Brain pericyte (primary cell): ENCODE measurements at regions not wholly inside any gene's neighbourhood (a gene's known extent, or its start where the extent isn't known, plus 50 kb on each side); places are given as distances from the start of the nearest gene placed in this dataset.
"Not testable (repeated sequence)": the region's sequence is repeated elsewhere in the genome, so short reads cannot be mapped to it uniquely, and the experiment has no call there.

Experiments
- DNase-seq: peaks from one replicate; pipeline ENCODE4 v3.0.0-alpha.2; 2012; ENCODE audit warnings: low read depth, low spot score

- no peak for DNase-seq
Measured at GRCh38 chr12:59405992-59406391, 189.8 kb upstream of the SLC16A7 start.

GRCh38 chr12:59404109-59404650 is 191.6 kb upstream of the SLC16A7 start:
- no peak for DNase-seq

- DNase-seq: peak; percentile 45
Measured at GRCh38 chr12:59403259-59403932, 192.4 kb upstream of the SLC16A7 start.

GRCh38 chr12:59401862-59402261 is 194.0 kb upstream of the SLC16A7 start:
- no peak for DNase-seq

GRCh38 chr12:59398164-59398563 is 197.7 kb upstream of the SLC16A7 start:
- no peak for DNase-seq

- no peak for DNase-seq
Measured at GRCh38 chr12:59396919-59397318, 198.9 kb upstream of the SLC16A7 start.

- no peak for DNase-seq
Measured at GRCh38 chr12:59396519-59396918, 199.3 kb upstream of the SLC16A7 start.

- not testable (repeated sequence) for DNase-seq
Measured at GRCh38 chr12:59395310-59395709, 200.5 kb upstream of the SLC16A7 start.

- DNase-seq: no peak
Measured at GRCh38 chr12:59393506-59393905, 202.3 kb upstream of the SLC16A7 start.

GRCh38 chr12:59389968-59390576 is 205.8 kb upstream of the SLC16A7 start:
- no peak for DNase-seq

- DNase-seq: no peak
Measured at GRCh38 chr12:59388694-59389093, 207.1 kb upstream of the SLC16A7 start.

GRCh38 chr12:59388176-59388575 is 207.7 kb upstream of the SLC16A7 start:
- DNase-seq: no peak

GRCh38 chr12:59386236-59386635 is 209.6 kb upstream of the SLC16A7 start:
- DNase-seq: no peak

- no peak for DNase-seq
Measured at GRCh38 chr12:59383079-59383822, 212.6 kb upstream of the SLC16A7 start.

GRCh38 chr12:59382282-59383078 is 213.3 kb upstream of the SLC16A7 start:
- no peak for DNase-seq

GRCh38 chr12:59381106-59381505 is 214.7 kb upstream of the SLC16A7 start:
- DNase-seq: no peak

- no peak for DNase-seq
Measured at GRCh38 chr12:59375633-59376032, 220.2 kb upstream of the SLC16A7 start.

- DNase-seq: no peak
Measured at GRCh38 chr12:59374783-59375182, 221.0 kb upstream of the SLC16A7 start.

GRCh38 chr12:59372956-59373355 is 222.9 kb upstream of the SLC16A7 start:
- DNase-seq: no peak

GRCh38 chr12:59370933-59371332 is 224.9 kb upstream of the SLC16A7 start:
- no peak for DNase-seq

- DNase-seq: no peak
Measured at GRCh38 chr12:59365133-59365532, 230.7 kb upstream of the SLC16A7 start.

GRCh38 chr12:59357811-59358210 is 238.0 kb upstream of the SLC16A7 start:
- DNase-seq: no peak
